ENCODE measurements at regions not wholly inside any gene's neighbourhood (a gene's known extent, or its start where the extent isn't known, plus 50 kb on each side); places are given as distances from the start of the nearest gene placed in this dataset.

DNA sequence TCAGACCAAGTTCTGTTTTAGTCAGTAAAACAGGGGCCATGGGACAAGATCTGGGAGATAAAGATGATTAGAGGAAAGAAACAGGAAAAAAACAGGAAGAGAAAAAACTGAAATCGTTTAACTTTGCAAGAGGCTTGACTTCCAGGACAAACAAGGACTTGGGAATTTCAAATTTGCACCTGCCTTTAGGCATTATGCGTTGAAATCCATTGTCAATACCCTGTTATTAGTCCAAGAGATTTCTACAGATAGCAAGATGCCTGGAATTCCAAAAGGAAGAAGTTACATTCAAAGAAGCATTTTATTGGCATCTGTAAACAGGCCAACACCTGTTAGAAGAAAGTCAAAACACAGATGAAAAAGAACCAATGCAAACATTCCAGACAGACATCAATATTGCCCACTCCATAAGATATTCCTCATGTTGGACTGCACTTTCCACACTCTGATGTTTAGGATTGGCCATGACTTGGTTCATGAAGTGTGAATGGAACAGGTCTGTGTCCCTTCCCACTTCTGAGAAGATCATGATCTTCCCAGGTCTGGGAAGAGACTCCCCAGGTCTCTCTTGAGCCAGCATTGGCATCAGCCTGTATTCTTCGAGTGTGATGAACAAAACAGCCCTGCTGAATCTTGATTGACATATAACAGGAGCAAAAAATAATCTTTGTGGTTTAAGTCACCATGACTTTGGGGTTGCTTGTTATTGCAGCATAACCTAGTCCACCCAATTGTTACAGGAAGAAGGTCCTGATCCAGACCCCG lies 181.4 kb upstream of the FN1 start:
- Histone ChIP-seq H3K4me3 (ENCODE audit: low read depth, low read length) (no peak overlapping the region), H3K27me3 (ENCODE audit: control insufficient read depth, insufficient read depth, low read length) (no peaks in the 10 kb centered on the region), H3K9me3 (ENCODE audit: control insufficient read depth, insufficient read depth, low read length) (peaks cover 11% of the 10 kb centered on the region), H3K36me3 (ENCODE audit: control insufficient read depth, insufficient read depth, low read length) (peaks cover 5% of the 10 kb centered on the region), H3K9ac (ENCODE audit: low read depth, low read length) (no peak overlapping the region), H3K4me1 (ENCODE audit: control insufficient read depth, insufficient read depth, low read length) (peaks cover 15% of the 10 kb centered on the region)

- no peaks in the 10 kb centered on the region for H3K27me3 ChIP-seq (ENCODE audit: control insufficient read depth, insufficient read depth, low read length)
- H3K36me3 ChIP-seq (ENCODE audit: control insufficient read depth, insufficient read depth, low read length): peaks cover 5% of the 10 kb centered on the region
- H3K9ac ChIP-seq (ENCODE audit: low read depth, low read length): no peak overlapping the region
- peaks cover 11% of the 10 kb centered on the region for H3K9me3 ChIP-seq (ENCODE audit: control insufficient read depth, insufficient read depth, low read length)
- H3K4me3 ChIP-seq (ENCODE audit: low read depth, low read length): no peak overlapping the region
- H3K4me1 ChIP-seq (ENCODE audit: control insufficient read depth, insufficient read depth, low read length): peaks cover 15% of the 10 kb centered on the region
Observed at GRCh38 chr2:215615803-215616174, 179.9 kb upstream of the FN1 start.

GRCh38 chr2:215615067-215615802 lies 179.4 kb upstream of the FN1 start:
- no peak overlapping the region for H3K9ac ChIP-seq (ENCODE audit: low read depth, low read length)
- H3K9me3 ChIP-seq (ENCODE audit: control insufficient read depth, insufficient read depth, low read length): peaks cover 11% of the 10 kb centered on the region
- no peak overlapping the region for H3K4me3 ChIP-seq (ENCODE audit: low read depth, low read length)
- no peaks in the 10 kb centered on the region for H3K27me3 ChIP-seq (ENCODE audit: control insufficient read depth, insufficient read depth, low read length)
- peaks cover 15% of the 10 kb centered on the region for H3K4me1 ChIP-seq (ENCODE audit: control insufficient read depth, insufficient read depth, low read length)
- H3K36me3 ChIP-seq (ENCODE audit: control insufficient read depth, insufficient read depth, low read length): peaks cover 5% of the 10 kb centered on the region

DNA sequence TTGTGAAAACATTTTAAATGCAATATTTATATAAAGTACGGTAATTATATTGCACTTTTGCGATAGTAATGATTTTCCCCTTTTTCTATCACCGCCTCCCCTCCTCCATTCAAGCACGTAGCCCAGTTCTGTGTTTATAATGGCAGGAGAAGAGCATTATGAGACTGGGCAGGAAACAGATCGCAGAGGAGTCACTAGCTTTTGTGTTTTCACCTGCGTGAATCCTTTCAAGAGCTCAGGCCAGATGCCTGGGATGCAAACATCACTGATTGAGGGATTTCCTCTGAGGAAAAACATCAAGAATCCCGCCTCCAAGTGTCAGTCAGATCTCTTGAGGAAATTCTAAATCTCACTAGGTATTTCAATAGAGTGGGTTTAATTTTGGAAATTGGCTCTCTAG lies 178.4 kb upstream of the FN1 start:
- Histone ChIP-seq H3K4me3 (ENCODE audit: low read depth, low read length) (no peak overlapping the region), H3K36me3 (ENCODE audit: control insufficient read depth, insufficient read depth, low read length) (peaks cover 5% of the 10 kb centered on the region), H3K9ac (ENCODE audit: low read depth, low read length) (no peak overlapping the region), H3K4me1 (ENCODE audit: control insufficient read depth, insufficient read depth, low read length) (peaks cover 9% of the 10 kb centered on the region), H3K9me3 (ENCODE audit: control insufficient read depth, insufficient read depth, low read length) (peaks cover 11% of the 10 kb centered on the region), H3K27me3 (ENCODE audit: control insufficient read depth, insufficient read depth, low read length) (no peaks in the 10 kb centered on the region)

GRCh38 chr2:215613888-215614287 lies 178.0 kb upstream of the FN1 start:
- peaks cover 9% of the 10 kb centered on the region for H3K4me1 ChIP-seq (ENCODE audit: control insufficient read depth, insufficient read depth, low read length)

DNA sequence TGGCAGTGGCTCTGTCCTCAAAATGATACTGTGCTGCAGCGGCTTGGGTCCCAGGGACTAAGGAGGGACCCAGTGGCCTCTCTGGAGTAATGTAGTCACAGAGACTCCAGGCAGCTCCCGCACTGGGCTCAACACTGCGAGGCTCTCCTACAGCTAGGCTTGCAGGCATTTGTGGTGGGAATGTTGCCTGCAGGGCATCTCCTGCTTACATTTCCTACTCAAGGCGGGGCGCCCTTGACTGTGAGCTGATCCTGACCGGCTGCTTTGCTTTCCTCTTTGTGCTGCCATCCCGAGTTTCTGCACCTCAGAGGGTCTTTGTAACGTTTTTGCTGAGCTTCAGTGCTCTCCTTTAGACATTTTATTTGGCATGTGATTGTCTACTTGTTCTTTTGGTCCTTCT lies 177.4 kb upstream of the FN1 start:
- Histone ChIP-seq H3K9me3 (ENCODE audit: control insufficient read depth, insufficient read depth, low read length) (peaks cover 11% of the 10 kb centered on the region), H3K9ac (ENCODE audit: low read depth, low read length) (no peak overlapping the region), H3K36me3 (ENCODE audit: control insufficient read depth, insufficient read depth, low read length) (peaks cover 5% of the 10 kb centered on the region), H3K4me3 (ENCODE audit: low read depth, low read length) (no peak overlapping the region), H3K4me1 (ENCODE audit: control insufficient read depth, insufficient read depth, low read length) (peaks cover 9% of the 10 kb centered on the region), H3K27me3 (ENCODE audit: control insufficient read depth, insufficient read depth, low read length) (no peaks in the 10 kb centered on the region)

More at GRCh38 chr2:215613888-215614287, 178.0 kb upstream of the FN1 start:
- no peaks in the 10 kb centered on the region for H3K27me3 ChIP-seq (ENCODE audit: control insufficient read depth, insufficient read depth, low read length)
- H3K36me3 ChIP-seq (ENCODE audit: control insufficient read depth, insufficient read depth, low read length): peaks cover 5% of the 10 kb centered on the region
- H3K9me3 ChIP-seq (ENCODE audit: control insufficient read depth, insufficient read depth, low read length): peaks cover 11% of the 10 kb centered on the region
- no peak overlapping the region for H3K9ac ChIP-seq (ENCODE audit: low read depth, low read length)
- no peak overlapping the region for H3K4me3 ChIP-seq (ENCODE audit: low read depth, low read length)

DNA sequence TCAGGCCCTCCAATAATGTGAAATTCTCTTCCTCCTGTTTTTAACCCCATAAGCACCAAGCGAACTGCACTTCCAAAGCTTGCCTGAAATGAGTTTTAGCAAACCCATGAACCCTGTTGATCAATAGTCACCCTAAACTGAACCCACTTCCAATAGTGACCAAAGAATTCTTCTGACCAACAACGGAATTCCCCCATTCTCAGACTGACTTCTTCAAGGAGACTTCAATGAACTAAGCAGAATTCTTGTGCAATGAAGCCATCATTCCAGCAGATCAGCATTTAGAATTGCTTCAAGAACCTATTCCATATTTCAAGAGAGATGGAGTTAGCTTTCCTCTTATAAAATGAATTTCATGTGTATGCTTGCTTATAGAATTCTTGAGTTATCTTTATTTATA lies 176.9 kb upstream of the FN1 start:
- Histone ChIP-seq H3K9me3 (ENCODE audit: control insufficient read depth, insufficient read depth, low read length) (peaks cover 11% of the 10 kb centered on the region), H3K27me3 (ENCODE audit: control insufficient read depth, insufficient read depth, low read length) (no peaks in the 10 kb centered on the region), H3K4me1 (ENCODE audit: control insufficient read depth, insufficient read depth, low read length) (peaks cover 9% of the 10 kb centered on the region), H3K4me3 (ENCODE audit: low read depth, low read length) (no peak overlapping the region), H3K9ac (ENCODE audit: low read depth, low read length) (no peak overlapping the region), H3K36me3 (ENCODE audit: control insufficient read depth, insufficient read depth, low read length) (peaks cover 5% of the 10 kb centered on the region)

DNA sequence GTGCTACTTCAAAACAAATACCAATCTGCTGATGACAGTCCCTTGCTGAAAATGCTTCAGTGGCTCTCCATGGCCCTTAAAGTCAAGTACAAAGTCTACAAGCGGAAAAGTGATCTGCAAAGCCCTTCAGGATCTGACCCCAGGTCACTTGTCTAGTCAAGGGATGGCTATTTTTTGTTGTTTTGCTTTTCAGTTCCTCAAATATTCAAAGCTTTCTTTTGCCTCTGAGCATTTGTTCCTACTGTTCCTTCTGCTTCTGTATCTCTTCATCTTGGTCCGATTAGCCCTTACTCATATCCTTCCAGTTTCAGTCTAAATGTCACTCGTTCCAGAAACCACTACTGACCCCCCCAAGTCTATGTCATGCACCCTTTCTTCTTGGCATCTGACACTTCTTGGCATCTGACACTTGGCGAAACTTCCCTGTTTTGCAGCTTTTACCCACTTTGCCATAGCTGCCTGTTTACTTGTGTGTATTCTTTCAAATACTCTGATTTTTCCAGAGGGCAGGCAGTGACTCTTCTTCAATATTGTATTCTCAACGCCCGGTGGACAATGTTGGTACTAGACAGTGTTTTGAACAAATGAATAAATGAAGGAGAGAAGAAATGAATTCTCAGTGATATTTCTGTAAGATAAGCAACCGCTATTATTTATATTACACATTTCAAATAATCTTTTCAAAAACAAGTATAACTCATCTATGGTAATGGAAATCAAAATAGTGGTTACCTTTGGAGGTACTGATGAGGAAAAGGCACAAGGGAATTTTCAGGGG lies 175.9 kb upstream of the FN1 start:
- H3K27me3 ChIP-seq (ENCODE audit: control insufficient read depth, insufficient read depth, low read length): no peaks in the 10 kb centered on the region
- no peak overlapping the region for H3K4me3 ChIP-seq (ENCODE audit: low read depth, low read length)

GRCh38 chr2:215609089-215610032 lies 173.5 kb upstream of the FN1 start:
- H3K9ac ChIP-seq (ENCODE audit: low read depth, low read length): no peak overlapping the region
- no peak overlapping the region for H3K4me3 ChIP-seq (ENCODE audit: low read depth, low read length)
- H3K4me1 ChIP-seq (ENCODE audit: control insufficient read depth, insufficient read depth, low read length): peaks cover 9% of the 10 kb centered on the region
- H3K36me3 ChIP-seq (ENCODE audit: control insufficient read depth, insufficient read depth, low read length): no peaks in the 10 kb centered on the region
- H3K9me3 ChIP-seq (ENCODE audit: control insufficient read depth, insufficient read depth, low read length): no peaks in the 10 kb centered on the region
- H3K27me3 ChIP-seq (ENCODE audit: control insufficient read depth, insufficient read depth, low read length): no peaks in the 10 kb centered on the region

More for the DNA sequence above, 175.9 kb upstream of the FN1 start:
- Histone ChIP-seq H3K4me1 (ENCODE audit: control insufficient read depth, insufficient read depth, low read length) (peaks cover 9% of the 10 kb centered on the region), H3K36me3 (ENCODE audit: control insufficient read depth, insufficient read depth, low read length) (peaks cover 5% of the 10 kb centered on the region), H3K9ac (ENCODE audit: low read depth, low read length) (no peak overlapping the region), H3K9me3 (ENCODE audit: control insufficient read depth, insufficient read depth, low read length) (peaks cover 11% of the 10 kb centered on the region)

DNA sequence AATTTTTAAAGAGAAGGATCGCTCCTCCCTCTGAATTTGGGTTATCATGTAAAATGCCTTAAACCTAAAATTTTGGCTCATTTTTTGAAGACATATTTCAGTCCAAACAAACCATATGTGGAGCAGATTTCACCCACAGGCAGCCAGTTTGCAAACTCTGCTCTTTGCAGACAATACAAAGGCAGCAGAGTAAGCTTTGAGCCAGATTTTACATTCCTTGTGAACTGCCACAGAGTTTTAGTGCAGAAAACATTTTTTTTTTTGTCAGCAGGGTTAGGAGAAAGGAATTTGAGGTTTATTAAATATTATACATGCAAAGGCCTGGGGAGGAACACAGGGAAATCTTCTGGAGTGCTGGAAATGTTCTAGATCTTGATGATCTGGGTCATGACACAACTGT lies 171.9 kb upstream of the FN1 start:
- Histone ChIP-seq H3K4me3 (ENCODE audit: low read depth, low read length) (no peak overlapping the region), H3K9me3 (ENCODE audit: control insufficient read depth, insufficient read depth, low read length) (no peaks in the 10 kb centered on the region), H3K4me1 (ENCODE audit: control insufficient read depth, insufficient read depth, low read length) (peaks cover 3% of the 10 kb centered on the region), H3K36me3 (ENCODE audit: control insufficient read depth, insufficient read depth, low read length) (no peaks in the 10 kb centered on the region), H3K27me3 (ENCODE audit: control insufficient read depth, insufficient read depth, low read length) (no peaks in the 10 kb centered on the region), H3K9ac (ENCODE audit: low read depth, low read length) (no peak overlapping the region)

- Histone ChIP-seq H3K9me3 (ENCODE audit: control insufficient read depth, insufficient read depth, low read length) (no peaks in the 10 kb centered on the region), H3K27me3 (ENCODE audit: control insufficient read depth, insufficient read depth, low read length) (no peaks in the 10 kb centered on the region), H3K9ac (ENCODE audit: low read depth, low read length) (no peak overlapping the region), H3K4me3 (ENCODE audit: low read depth, low read length) (no peak overlapping the region), H3K36me3 (ENCODE audit: control insufficient read depth, insufficient read depth, low read length) (no peaks in the 10 kb centered on the region), H3K4me1 (ENCODE audit: control insufficient read depth, insufficient read depth, low read length) (no peaks in the 10 kb centered on the region)
Observed at GRCh38 chr2:215606219-215606618, 170.4 kb upstream of the FN1 start.

All from iPS-15b (cell line).